Transverse colon (tissue), 4 donors: ENCODE measurements at regions not wholly inside any gene's neighbourhood (a gene's known extent, or its start where the extent isn't known, plus 50 kb on each side); places are given as distances from the start of the nearest gene placed in this dataset.

ENCODE experiments used
- POLR2A ChIP-seq: fragments of 450-650 bp; IDR thresholded peaks from one replicate; pipeline ENCODE4 v1.6.1; 2016; ENCODE audit warnings: antibody characterized with exemption, mild to moderate bottlenecking, moderate library complexity
- POLR2AphosphoS5 ChIP-seq, 3 donors: sonication (generic); formaldehyde crosslinking; IDR thresholded peaks; one replicate each; pipeline ENCODE4 v1.6.1; 2016; ENCODE audit warnings: antibody characterized with exemption in 3 of 3
- TF ChIP-seq, protein P1 (sequence below), 5 experiments: fragments of 200-600 bp in 3 of 5; fragments of 450-650 bp in 2 of 5; sonication (generic) in 3 of 5; IDR thresholded peaks; 1 replicate in 2 of 5; 2 replicates in 3 of 5; pipeline ENCODE4 v1.5.1; 2016 to 2017; ENCODE audit warnings: antibody characterized with exemption in 5 of 5, inconsistent platforms in 3 of 5, mild to moderate bottlenecking in 2 of 5, moderate library complexity in 1 of 5

DNA sequence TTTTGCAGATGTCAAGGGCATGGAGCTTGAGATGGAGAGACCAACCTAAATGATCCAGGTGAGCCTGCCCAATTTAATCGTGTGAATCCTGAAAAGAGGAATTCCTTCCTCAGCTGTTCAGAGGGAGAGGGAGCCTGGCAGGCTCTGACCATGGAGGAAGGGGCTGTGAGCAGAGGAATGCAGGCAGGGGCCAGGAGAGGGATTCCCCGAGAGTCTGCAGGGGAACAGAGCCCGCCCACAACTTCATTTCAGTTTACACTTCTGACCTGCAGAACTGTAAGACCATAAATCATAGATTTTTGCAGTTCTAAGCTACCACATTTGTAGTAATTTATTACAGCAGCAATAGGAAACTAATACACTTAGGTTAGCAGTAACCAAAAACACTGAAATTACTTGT is 164.1 kb downstream of the TBXT start:
- TF ChIP-seq POLR2A (no peak), POLR2AphosphoS5 (IDR thresholded peaks at IDR 0.05) (no peak)
- TF ChIP-seq, protein P1, sequence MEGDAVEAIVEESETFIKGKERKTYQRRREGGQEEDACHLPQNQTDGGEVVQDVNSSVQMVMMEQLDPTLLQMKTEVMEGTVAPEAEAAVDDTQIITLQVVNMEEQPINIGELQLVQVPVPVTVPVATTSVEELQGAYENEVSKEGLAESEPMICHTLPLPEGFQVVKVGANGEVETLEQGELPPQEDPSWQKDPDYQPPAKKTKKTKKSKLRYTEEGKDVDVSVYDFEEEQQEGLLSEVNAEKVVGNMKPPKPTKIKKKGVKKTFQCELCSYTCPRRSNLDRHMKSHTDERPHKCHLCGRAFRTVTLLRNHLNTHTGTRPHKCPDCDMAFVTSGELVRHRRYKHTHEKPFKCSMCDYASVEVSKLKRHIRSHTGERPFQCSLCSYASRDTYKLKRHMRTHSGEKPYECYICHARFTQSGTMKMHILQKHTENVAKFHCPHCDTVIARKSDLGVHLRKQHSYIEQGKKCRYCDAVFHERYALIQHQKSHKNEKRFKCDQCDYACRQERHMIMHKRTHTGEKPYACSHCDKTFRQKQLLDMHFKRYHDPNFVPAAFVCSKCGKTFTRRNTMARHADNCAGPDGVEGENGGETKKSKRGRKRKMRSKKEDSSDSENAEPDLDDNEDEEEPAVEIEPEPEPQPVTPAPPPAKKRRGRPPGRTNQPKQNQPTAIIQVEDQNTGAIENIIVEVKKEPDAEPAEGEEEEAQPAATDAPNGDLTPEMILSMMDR (IDR thresholded peaks at IDR 0.05): no peak
